Stomach (tissue), 8 donors: ENCODE measurements at regions not wholly inside any gene's neighbourhood (a gene's known extent, or its start where the extent isn't known, plus 50 kb on each side); places are given as distances from the start of the nearest gene placed in this dataset.
A peak's percentile ranks its signal among the peaks of the same experiment; 100 is the strongest.

ENCODE experiments used
- DNase-seq, 2 donors: peaks; one replicate each; pipeline versions ENCODE4 v3.0.0 to v3.0.0-alpha.2; 2013 to 2019
- H3K27ac ChIP-seq, 5 donors: fragments of 200-600 bp in 4 of 5; sonication (generic) in 4 of 5; one replicate each; pipeline ENCODE4 v1.5.1; 2013 to 2019; ENCODE audit warnings: mild to moderate bottlenecking in 1 of 5, moderate library complexity in 1 of 5
- H3K27me3 ChIP-seq, 3 donors: fragments of 200-600 bp; sonication (generic); one replicate each; pipeline ENCODE4 v1.5.1; 2017 to 2019; ENCODE audit warnings: mixed run types in 1 of 3
- H3K36me3 ChIP-seq, 4 donors: fragments of 200-600 bp; sonication (generic); 1 replicate in 3 of 4; 2 replicates in 1 of 4; pipeline ENCODE4 v1.5.1; 2016 to 2019
- H3K4me1 ChIP-seq, 4 donors: fragments of 200-600 bp; sonication (generic); one replicate each; pipeline ENCODE4 v1.5.1; 2016 to 2019
- H3K4me3 ChIP-seq, 4 donors: fragments of 200-600 bp; sonication (generic) in 3 of 4; one replicate each; pipeline ENCODE4 v1.5.1; 2016 to 2019; ENCODE audit warnings: mild to moderate bottlenecking in 1 of 4
- H3K9me3 ChIP-seq, 4 donors: fragments of 200-600 bp; sonication (generic); one replicate each; pipeline ENCODE4 v1.5.1; 2016 to 2019
- EP300 ChIP-seq: sonication (generic); formaldehyde crosslinking; IDR thresholded peaks from one replicate; pipeline ENCODE4 v1.6.1; 2017; ENCODE audit warnings: antibody characterized with exemption
- POLR2A ChIP-seq, 4 donors: fragments of 450-650 bp; IDR thresholded peaks; one replicate each; pipeline ENCODE4 v1.6.1; 2016; ENCODE audit warnings: antibody characterized with exemption in 4 of 4, control low read depth in 2 of 4, mild to moderate bottlenecking in 1 of 4, moderate library complexity in 1 of 4
- POLR2AphosphoS5 ChIP-seq, 3 donors: sonication (generic); formaldehyde crosslinking; IDR thresholded peaks; one replicate each; pipeline ENCODE4 v1.6.1; 2016; ENCODE audit warnings: antibody characterized with exemption in 3 of 3
- WGBS, 5 donors: extraction: QIAGEN DNeasy Blood & Tissue Kit in 3 of 5; methylation state at CpG; one replicate each; pipeline versions ENCODE4 v1.1.5 to v1.1.7; 2013 to 2018; 5-methylcytosine and 5-hydroxymethylcytosine counted together
- intact Hi-C: fragments of 100-400 bp; cut with DNase I; formaldehyde crosslinking; loops from one replicate; pipeline ENCODE4 v1.15.1; 2023; ENCODE audit warnings: low total_unique reads
- TF ChIP-seq, protein P1 (sequence below), 7 experiments: fragments of 450-650 bp in 4 of 7; fragments of 200-600 bp in 3 of 7; sonication (generic) in 3 of 7; IDR thresholded peaks; one replicate each; pipeline ENCODE4 v1.5.1; 2016 to 2019; ENCODE audit warnings: antibody characterized with exemption in 7 of 7, control low read depth in 2 of 7, mild to moderate bottlenecking in 1 of 7
- donor health status: healthy with polysubstance abuse.
- donor health status: Bipolar disorder and iron deficiency.
- donor health status: healthy.

GRCh38 chr7:130945411-130945811 is 211.4 kb upstream of the KLF14 start:
- 78 to 87% (median 83%) methylated on average over 4 to 5 of the region's 5 CpGs for WGBS, 5 donors

GRCh38 chr7:130946114-130946513 is 212.1 kb upstream of the KLF14 start:
- no peak for DNase-seq
- no peaks in the 10 kb centered on the region for H3K27me3 ChIP-seq
- H3K36me3 ChIP-seq, result peaks cover 0 to 29% (median 15%) of the 10 kb centered on the region in 4 donors
- 71 to 86% (median 80%) methylated on average over 1 of the region's 1 CpG for WGBS, 5 donors
- peak overlapping the region in 3 of 5 donors; percentile 6 to 84 (median 80) for H3K27ac ChIP-seq
- H3K4me1 ChIP-seq, result peaks cover 18 to 75% (median 39%) of the 10 kb centered on the region in 4 donors
- H3K4me3 ChIP-seq, result no peak overlapping the region
- intact Hi-C loops, result no loop called here
- TF ChIP-seq POLR2A (IDR thresholded peaks at IDR 0.05) (no peak), POLR2AphosphoS5 (IDR thresholded peaks at IDR 0.05) (no peak), EP300 (no peak)
- TF ChIP-seq, protein P1, sequence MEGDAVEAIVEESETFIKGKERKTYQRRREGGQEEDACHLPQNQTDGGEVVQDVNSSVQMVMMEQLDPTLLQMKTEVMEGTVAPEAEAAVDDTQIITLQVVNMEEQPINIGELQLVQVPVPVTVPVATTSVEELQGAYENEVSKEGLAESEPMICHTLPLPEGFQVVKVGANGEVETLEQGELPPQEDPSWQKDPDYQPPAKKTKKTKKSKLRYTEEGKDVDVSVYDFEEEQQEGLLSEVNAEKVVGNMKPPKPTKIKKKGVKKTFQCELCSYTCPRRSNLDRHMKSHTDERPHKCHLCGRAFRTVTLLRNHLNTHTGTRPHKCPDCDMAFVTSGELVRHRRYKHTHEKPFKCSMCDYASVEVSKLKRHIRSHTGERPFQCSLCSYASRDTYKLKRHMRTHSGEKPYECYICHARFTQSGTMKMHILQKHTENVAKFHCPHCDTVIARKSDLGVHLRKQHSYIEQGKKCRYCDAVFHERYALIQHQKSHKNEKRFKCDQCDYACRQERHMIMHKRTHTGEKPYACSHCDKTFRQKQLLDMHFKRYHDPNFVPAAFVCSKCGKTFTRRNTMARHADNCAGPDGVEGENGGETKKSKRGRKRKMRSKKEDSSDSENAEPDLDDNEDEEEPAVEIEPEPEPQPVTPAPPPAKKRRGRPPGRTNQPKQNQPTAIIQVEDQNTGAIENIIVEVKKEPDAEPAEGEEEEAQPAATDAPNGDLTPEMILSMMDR (IDR thresholded peaks at IDR 0.05), result no peak
- H3K9me3 ChIP-seq, result no peaks in the 10 kb centered on the region

More at GRCh38 chr7:130945411-130945811, 211.4 kb upstream of the KLF14 start:
- H3K4me1 ChIP-seq, result peaks cover 18 to 68% (median 39%) of the 10 kb centered on the region in 4 donors
- H3K27ac ChIP-seq, result peak overlapping the region; percentile 6 to 84 (median 80)
- DNase-seq, result no peak
- TF ChIP-seq POLR2AphosphoS5 (IDR thresholded peaks at IDR 0.05) (no peak), POLR2A (IDR thresholded peaks at IDR 0.05) (no peak), EP300 (no peak)
- TF ChIP-seq, protein P1 (IDR thresholded peaks at IDR 0.05), result no peak
- H3K9me3 ChIP-seq, result no peaks in the 10 kb centered on the region
- no peak overlapping the region for H3K4me3 ChIP-seq
- no peaks in the 10 kb centered on the region for H3K27me3 ChIP-seq
- H3K36me3 ChIP-seq, result peaks cover 0 to 22% (median 8%) of the 10 kb centered on the region in 4 donors
- intact Hi-C loops, result no loop called here

GRCh38 chr7:130947792-130948580 is 214.0 kb upstream of the KLF14 start:
- no peak overlapping the region for H3K4me3 ChIP-seq
- peaks cover 7 to 78% (median 36%) of the 10 kb centered on the region in 4 donors for H3K4me1 ChIP-seq
- H3K27me3 ChIP-seq, result no peaks in the 10 kb centered on the region
- DNase-seq, result no peak
- intact Hi-C loops, result no loop called here
- H3K27ac ChIP-seq, result peak overlapping the region in 1 of 5 donors; percentile 31
- TF ChIP-seq POLR2AphosphoS5 (IDR thresholded peaks at IDR 0.05) (no peak), POLR2A (IDR thresholded peaks at IDR 0.05) (no peak), EP300 (no peak)
- TF ChIP-seq, protein P1 (IDR thresholded peaks at IDR 0.05), result no peak
- peaks cover 0 to 45% (median 23%) of the 10 kb centered on the region in 4 donors for H3K36me3 ChIP-seq
- no peaks in the 10 kb centered on the region for H3K9me3 ChIP-seq
- WGBS, 5 donors, result 81 to 90% (median 88%) methylated on average over 6 of the region's 6 CpGs

DNA sequence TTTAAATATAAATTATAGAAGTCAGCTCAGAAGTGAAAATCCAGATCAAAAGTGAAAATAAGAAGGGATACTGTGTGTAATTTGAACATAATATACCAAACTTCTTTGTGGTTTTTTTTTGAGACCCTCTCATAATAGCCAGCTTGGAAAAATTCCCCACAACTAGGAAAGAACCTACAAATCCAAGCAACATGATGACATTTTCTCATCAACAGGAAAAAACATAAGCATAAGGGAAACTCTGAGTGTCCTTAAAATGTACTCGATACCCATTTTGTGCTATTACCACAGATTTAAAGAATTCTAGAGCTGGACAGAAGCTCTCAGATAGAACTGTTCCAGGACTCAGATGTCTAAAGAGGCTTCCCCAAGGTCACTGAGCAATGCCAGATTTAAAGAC is 214.8 kb upstream of the KLF14 start:
- intact Hi-C loops, result no loop called here
- no peaks in the 10 kb centered on the region for H3K27me3 ChIP-seq
- TF ChIP-seq EP300 (no peak), POLR2A (IDR thresholded peaks at IDR 0.05) (no peak), POLR2AphosphoS5 (IDR thresholded peaks at IDR 0.05) (no peak)
- TF ChIP-seq, protein P1 (IDR thresholded peaks at IDR 0.05), result no peak
- no peaks in the 10 kb centered on the region for H3K9me3 ChIP-seq
- peak overlapping the region in 2 of 5 donors; percentile 14 to 17 for H3K27ac ChIP-seq
- DNase-seq, result no peak
- no peak overlapping the region for H3K4me3 ChIP-seq
- peaks cover 0 to 45% (median 23%) of the 10 kb centered on the region in 4 donors for H3K36me3 ChIP-seq
- peaks cover 5 to 74% (median 31%) of the 10 kb centered on the region in 4 donors for H3K4me1 ChIP-seq
- WGBS, 5 donors, result 73 to 93% (median 87%) methylated on average over 1 of the region's 1 CpG
